ENCODE measurements at regions not wholly inside any gene's neighbourhood (a gene's known extent, or its start where the extent isn't known, plus 50 kb on each side); places are given as distances from the start of the nearest gene placed in this dataset. TPM values are rescaled to one million over a fixed set of nuclear protein-coding genes. Genes with fewer than 3 reads are reported as not detected.
"Not testable (repeated sequence)": the region's sequence is repeated elsewhere in the genome, so short reads cannot be mapped to it uniquely, and the experiment has no call there.

DNA sequence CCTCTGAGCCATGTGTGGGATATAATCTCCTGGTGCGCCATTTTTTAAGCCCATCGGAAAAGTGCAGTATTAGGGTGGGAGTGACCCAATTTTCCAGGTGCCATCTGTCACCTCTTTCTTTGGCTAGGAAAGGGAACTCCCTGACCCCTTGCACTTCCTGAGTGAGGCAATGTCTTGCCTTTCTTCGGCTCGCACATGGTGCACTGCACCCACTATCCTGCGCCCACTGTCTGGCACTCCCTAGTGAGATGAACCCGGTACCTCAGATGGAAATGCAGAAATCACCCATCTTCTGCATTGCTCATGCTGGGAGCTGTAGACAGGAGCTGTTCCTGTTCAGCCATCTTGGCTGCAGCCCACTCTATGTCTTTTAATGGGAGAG lies 64.7 kb downstream of the OR13A1 start:
- DNase-seq (ENCODE audit: extremely low read depth in 1 of 4, low spot score in 3 of 4); H3K4me3 ChIP-seq; ATAC-seq; H3K79me2 ChIP-seq (ENCODE audit: control insufficient read depth, insufficient read depth, low read length); H4K20me1 ChIP-seq (replicated peaks; ENCODE audit: control insufficient read depth, insufficient read depth, low read length); H3K4me1 ChIP-seq (replicated peaks in 1 of 2; ENCODE audit: control insufficient read depth in 2 of 2, insufficient read depth in 2 of 2, low read length in 2 of 2); H3K9ac ChIP-seq (ENCODE audit: insufficient read depth in 1 of 2, low read depth in 2 of 2, low read length in 2 of 2); H3K9me3 ChIP-seq (replicated peaks; ENCODE audit: control insufficient read depth, insufficient read depth, low read depth, low read length); H3K27me3 ChIP-seq (ENCODE audit: control insufficient read depth in 2 of 2, insufficient read depth in 2 of 2, low read length in 2 of 2); H3K4me2 ChIP-seq (ENCODE audit: insufficient read depth, low read length); FAIRE-seq; H3K36me3 ChIP-seq (ENCODE audit: control insufficient read depth, insufficient read depth, low read length); H3K9me1 ChIP-seq (ENCODE audit: control insufficient read depth, insufficient read depth, low read length); H3K27ac ChIP-seq (ENCODE audit: extremely low read depth, low read depth, low read length); BruUV-seq (replicated peaks): not testable (repeated sequence)
- intact Hi-C loops (cut with micrococcal nuclease) (loop anchor here (2.0 to 10.0 kb wide), 3 partner anchors 58 to 214 kb away; partner anchors contain the start of gene ALOX5), in situ Hi-C loops (cut with MboI) (loop anchor here (5.0 kb wide), 1 partner anchor 212 kb away; no protein-coding TSS in a partner anchor)
- ChIA-PET CTCF (ENCODE audit: low intra/inter-chr PET ratio) (interaction anchor here (0.5 to 1.0 kb wide), 2 partner anchors 149 to 220 kb away, joined by 3 to 4 read pairs; no protein-coding TSS in a partner anchor), POLR2A (interaction anchor here (0.6 to 1.6 kb wide), 7 partner anchors 11 to 223 kb away, joined by 3 to 6 read pairs (median 4); no protein-coding TSS in a partner anchor)
- WGBS (ENCODE audit: insufficient coverage, low coverage, missing lambda C conversion rate) = 45% methylated on average over 6 of the region's 6 CpGs
- H2AFZ ChIP-seq (ENCODE audit: low read depth, low read length) = peak overlapping the region; percentile 90; the same call in 1 of the 2 replicates

Small RNA genes lying in the stretch of these regions (microRNA-seq; reads per million reads assigned to microRNA genes)
- gene MIR3156-1 (ENCODE audit: borderline microRNAs expressed) = not detected

Small RNA genes lying in the stretch of these regions (small RNA-seq; reads per million reads assigned to genes)
- gene AL512324.1 = not detected
- not detected for gene MIR3156-1
- gene RNU6-1207P = not detected

Measured in K562 (cell line).